GM18868 (cell line): ENCODE measurements at regions not wholly inside any gene's neighbourhood (a gene's known extent, or its start where the extent isn't known, plus 50 kb on each side); places are given as distances from the start of the nearest gene placed in this dataset.

Experiments
- ATAC-seq: cut with Tn5 transposase; IDR thresholded peaks from one replicate; pipeline ENCODE4 v1.9.1; 2021; ENCODE audit warnings: mild to moderate bottlenecking, moderate library complexity; ENCODE audit not compliant: unreplicated experiment

DNA sequence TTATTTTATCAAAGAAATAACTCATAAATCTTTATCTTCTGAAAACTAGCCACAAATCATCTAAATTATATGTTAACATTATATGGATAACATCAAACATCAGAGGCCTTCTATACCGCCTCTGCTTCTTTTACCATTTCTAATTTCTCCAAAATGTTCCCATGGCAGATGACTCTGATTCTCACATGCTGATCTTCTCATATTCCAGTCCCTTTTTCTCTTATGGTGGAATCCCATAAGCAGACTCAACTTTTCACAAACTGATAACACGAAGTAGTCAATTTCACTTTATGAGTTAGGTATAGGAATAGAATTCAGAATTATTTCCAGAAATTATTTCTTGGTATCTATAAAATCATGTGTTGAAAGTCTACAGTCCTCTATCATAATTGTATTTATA lies 212.3 kb downstream of the ENC1 start:
- no peak for ATAC-seq

GRCh38 chr5:74426506-74426905 lies 214.0 kb downstream of the ENC1 start:
- no peak for ATAC-seq

DNA sequence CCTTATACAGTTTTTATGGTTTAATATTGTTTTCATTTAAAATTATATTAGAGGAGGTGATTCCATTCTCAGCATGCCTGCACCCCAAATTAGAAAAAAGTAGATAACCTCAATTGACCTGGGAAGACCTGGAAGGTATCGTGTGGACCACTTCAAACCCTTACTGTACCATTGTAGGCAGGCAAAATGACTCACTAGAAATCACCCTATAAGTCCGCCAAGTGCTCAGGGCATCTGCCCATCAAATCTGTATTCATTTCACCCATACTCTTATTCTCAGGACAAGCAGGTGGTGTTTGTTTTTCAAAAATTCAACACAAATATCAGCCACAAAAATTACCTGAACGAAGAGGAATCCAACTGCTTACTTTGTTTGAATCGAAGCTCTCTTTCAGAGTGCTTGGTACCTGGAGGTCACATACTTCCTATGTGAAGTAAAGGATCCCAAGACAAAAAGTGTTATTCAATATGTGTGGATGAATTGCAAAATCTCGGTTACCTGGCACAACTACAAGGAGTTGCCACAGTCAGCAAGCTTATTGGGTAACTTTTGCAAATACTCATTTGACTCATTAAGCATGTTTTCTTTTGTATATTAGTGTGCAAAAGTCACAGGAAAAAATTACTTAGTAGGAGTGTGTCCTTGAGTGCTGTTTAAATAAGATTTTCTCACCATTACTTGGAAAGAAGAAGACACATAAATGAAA lies 216.2 kb downstream of the ENC1 start:
- no peak for ATAC-seq

GRCh38 chr5:74423383-74423782 lies 217.1 kb downstream of the ENC1 start:
- no peak for ATAC-seq

DNA sequence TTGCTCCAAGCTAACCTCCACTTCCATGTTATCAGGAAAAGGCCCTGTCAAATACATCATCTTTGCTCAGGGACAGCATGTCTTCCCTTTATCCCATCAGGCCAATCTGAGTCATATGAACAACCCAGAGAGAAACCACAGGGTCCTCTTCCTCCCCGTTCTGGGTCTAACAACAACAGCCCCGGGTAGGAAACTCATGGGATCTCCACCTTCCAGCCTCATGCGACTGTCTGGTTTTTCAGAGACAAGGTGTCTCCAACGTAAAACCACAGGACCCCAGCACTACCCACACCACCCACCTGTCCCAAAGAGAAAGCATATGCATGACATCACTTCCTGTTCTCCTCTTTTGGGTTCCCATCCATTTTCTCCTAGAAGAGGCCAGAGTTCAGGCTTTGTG lies 217.9 kb downstream of the ENC1 start:
- no peak for ATAC-seq

DNA sequence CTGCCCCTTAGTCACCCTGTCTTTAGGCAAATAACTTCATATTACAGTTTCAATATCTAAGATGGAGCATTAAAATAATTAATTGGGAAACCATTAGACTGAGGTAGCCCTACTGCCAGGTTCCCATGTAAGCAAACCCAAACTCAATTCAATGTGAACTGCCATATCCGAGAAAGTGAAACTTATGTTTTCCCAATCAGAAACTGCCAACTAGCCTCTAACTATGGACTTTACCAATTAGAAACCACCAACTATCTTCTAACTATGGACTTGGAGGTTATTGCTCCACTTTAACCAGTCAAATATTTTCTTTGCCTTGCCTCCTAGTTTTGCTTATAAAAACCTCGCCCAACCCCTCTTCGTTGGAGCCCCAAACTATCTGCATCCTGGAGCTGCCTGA lies 218.5 kb downstream of the ENC1 start:
- no peak for ATAC-seq

GRCh38 chr5:74421377-74421776 lies 219.2 kb downstream of the ENC1 start:
- ATAC-seq, result no peak

DNA sequence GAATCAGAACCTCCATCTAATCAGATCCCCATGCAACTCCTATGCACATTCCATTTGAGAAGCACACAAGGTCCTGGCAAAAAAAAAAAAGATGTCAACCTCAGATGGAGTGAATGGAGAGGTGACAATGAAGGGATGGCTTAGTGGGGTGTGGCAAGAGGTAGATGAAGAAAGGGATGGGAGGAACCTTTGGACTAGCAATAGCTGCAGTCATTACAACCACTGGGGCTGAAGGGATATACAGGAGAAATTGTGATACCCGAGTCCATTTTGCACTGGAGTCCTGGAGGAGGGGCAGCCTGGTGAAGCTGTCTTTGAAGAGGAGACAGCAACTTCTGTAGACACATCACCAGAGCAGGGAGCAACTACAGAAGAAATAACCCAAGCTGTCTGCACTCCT lies 219.6 kb downstream of the ENC1 start:
- no peak for ATAC-seq

- no peak for ATAC-seq
Observed at GRCh38 chr5:74420220-74420619, 220.3 kb downstream of the ENC1 start.

GRCh38 chr5:74419468-74419867 lies 221.1 kb downstream of the ENC1 start:
- no peak for ATAC-seq

GRCh38 chr5:74418709-74419108 lies 221.8 kb downstream of the ENC1 start:
- ATAC-seq, result no peak

DNA sequence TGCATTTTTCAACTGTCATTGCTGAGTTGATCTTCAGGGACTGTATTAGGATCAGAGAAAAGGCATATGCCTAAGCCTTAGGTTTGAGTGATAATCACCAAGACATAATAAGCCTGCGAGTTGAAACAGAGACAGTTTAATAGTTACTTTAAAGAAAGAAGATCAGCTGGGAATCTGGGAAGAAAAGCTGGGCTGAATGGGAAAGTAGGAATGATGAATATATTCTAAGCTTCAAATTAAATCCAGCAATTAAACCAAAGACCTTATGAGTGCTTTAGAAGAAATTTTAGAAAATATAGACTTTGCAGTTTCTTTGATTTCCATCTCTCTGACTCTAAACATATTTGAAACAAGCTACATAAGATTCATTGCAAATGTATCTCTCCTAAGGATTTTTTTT lies 222.3 kb downstream of the ENC1 start:
- ATAC-seq, result no peak

- ATAC-seq, result no peak
Observed at GRCh38 chr5:74415695-74416102, 224.8 kb downstream of the ENC1 start.

- no peak for ATAC-seq
Observed at GRCh38 chr5:74414228-74414627, 226.3 kb downstream of the ENC1 start.

DNA sequence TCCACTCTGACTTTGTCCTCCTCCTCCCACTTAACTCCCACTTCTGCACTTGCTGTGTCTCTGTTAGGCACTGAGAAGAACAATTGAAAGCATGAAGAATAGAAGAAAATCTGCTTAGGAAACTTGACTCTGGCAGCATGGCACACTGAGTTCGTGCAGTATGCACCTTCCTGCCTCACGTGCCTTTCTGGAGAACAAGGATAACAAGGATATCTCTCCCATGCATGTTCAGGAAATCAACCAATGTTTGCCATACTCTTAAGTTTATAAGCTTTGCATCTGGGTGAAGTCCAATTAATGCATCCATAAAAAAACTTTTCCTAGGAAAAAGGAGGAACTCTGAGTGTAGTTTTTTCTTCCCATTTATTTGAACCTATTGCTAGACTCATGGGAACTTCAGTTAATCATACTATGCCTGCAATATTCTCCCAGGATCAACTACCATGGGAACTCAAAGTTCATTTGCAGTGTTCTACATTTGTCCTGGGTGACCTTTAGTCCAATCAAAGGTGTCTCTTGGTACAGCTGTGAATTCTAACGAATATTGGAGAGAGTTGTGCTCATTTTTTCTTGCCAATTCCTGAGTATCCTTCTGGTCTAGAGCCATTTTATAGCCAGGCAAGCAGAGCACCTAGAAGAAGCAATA lies 227.0 kb downstream of the ENC1 start:
- no peak for ATAC-seq

- no peak for ATAC-seq
Observed at GRCh38 chr5:74412066-74412465, 228.5 kb downstream of the ENC1 start.

- no peak for ATAC-seq
Observed at GRCh38 chr5:74409712-74410111, 230.8 kb downstream of the ENC1 start.

DNA sequence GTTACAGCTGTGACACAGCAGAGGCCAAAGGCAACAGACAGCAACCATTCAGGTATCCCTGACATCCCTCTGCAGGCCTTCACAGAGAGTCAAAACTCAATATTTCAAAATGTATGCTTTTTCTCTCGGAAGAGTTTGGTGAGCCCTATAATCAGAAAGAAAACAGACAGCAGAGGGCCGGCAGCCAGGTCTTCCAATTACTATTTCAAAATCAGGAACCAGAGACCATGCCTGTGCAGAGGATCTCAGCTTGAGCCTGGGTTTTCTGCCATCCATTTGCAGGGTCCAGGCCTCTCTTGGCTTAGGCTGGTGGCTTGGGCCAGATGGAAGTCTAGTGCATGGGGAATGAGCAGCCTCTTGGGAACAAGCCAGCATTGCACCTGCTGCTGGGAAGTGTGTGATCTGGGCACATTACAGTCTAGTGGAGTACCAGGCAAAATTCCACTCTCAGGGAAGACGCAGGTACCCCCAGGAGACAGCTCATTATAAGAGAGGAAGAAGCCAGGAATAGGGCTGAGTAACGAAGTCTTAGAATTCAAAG lies 231.3 kb downstream of the ENC1 start:
- ATAC-seq, result no peak

GRCh38 chr5:74408150-74409043 lies 232.1 kb downstream of the ENC1 start:
- no peak for ATAC-seq

GRCh38 chr5:74407701-74408100 lies 232.8 kb downstream of the ENC1 start:
- no peak for ATAC-seq

GRCh38 chr5:74406844-74407243 lies 233.7 kb downstream of the ENC1 start:
- no peak for ATAC-seq

DNA sequence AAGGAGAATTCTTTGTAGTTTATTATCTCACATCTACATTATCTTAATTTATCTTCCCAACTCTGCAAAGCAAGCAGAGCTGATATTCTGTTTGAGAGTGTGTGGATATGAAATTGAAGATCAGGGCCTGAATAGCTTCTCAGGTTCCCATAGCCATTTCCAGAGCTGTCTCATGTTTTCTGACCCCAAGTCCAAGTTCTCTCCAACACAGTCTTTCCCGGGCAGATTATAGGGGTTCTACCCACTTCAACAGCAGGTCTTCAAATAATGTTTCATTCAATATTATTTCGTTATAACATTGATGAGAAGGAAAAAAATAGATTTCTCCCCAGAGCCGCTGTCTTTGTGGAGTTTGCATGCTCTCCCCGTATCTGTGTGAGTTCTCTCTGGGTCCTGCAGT lies 234.9 kb downstream of the ENC1 start:
- ATAC-seq, result no peak
